HG02610 (cell line): ENCODE measurements at regions not wholly inside any gene's neighbourhood (a gene's known extent, or its start where the extent isn't known, plus 50 kb on each side); places are given as distances from the start of the nearest gene placed in this dataset.
"Not testable (repeated sequence)": the region's sequence is repeated elsewhere in the genome, so short reads cannot be mapped to it uniquely, and the experiment has no call there.

Experiments
- ATAC-seq: cut with Tn5 transposase; IDR thresholded peaks from one replicate; pipeline ENCODE4 v1.9.1; 2021; ENCODE audit warnings: mild to moderate bottlenecking, moderate library complexity; ENCODE audit not compliant: unreplicated experiment

- not testable (repeated sequence) for ATAC-seq
Measured at GRCh38 chr12:124070394-124071074, 97.5 kb downstream of the ZNF664 start.

- no peak for ATAC-seq
Measured at GRCh38 chr12:124071075-124071443, 98.0 kb downstream of the ZNF664 start.

- no peak for ATAC-seq
Measured at GRCh38 chr12:124073356-124074035, 100.5 kb downstream of the ZNF664 start.

- ATAC-seq = no peak
Measured at GRCh38 chr12:124075841-124076240, 102.8 kb downstream of the ZNF664 start.

- no peak for ATAC-seq
Measured at GRCh38 chr12:124077701-124078100, 104.7 kb downstream of the ZNF664 start.

GRCh38 chr12:124078800-124079199 is 105.8 kb downstream of the ZNF664 start:
- no peak for ATAC-seq

- no peak for ATAC-seq
Measured at GRCh38 chr12:124080649-124081048, 107.6 kb downstream of the ZNF664 start.

- ATAC-seq = no peak
Measured at GRCh38 chr12:124082012-124082411, 109.0 kb downstream of the ZNF664 start.

- ATAC-seq = no peak
Measured at GRCh38 chr12:124082687-124083086, 109.7 kb downstream of the ZNF664 start.

GRCh38 chr12:124083708-124084107 is 110.7 kb downstream of the ZNF664 start:
- ATAC-seq = no peak

- ATAC-seq = no peak
Measured at GRCh38 chr12:124085419-124086296, 112.6 kb downstream of the ZNF664 start.

- ATAC-seq = no peak
Measured at GRCh38 chr12:124086299-124086898, 113.4 kb downstream of the ZNF664 start.

GRCh38 chr12:124087266-124088051 is 114.4 kb downstream of the ZNF664 start:
- no peak for ATAC-seq

GRCh38 chr12:124088217-124088907 is 115.3 kb downstream of the ZNF664 start:
- no peak for ATAC-seq

GRCh38 chr12:124089181-124089914 is 116.3 kb downstream of the ZNF664 start:
- not testable (repeated sequence) for ATAC-seq

GRCh38 chr12:124091835-124092234 is 118.8 kb downstream of the ZNF664 start:
- no peak for ATAC-seq

- not testable (repeated sequence) for ATAC-seq
Measured at GRCh38 chr12:124092532-124092931, 119.5 kb downstream of the ZNF664 start.

- ATAC-seq = no peak
Measured at GRCh38 chr12:124093297-124093696, 120.3 kb downstream of the ZNF664 start.

GRCh38 chr12:124094188-124094587 is 121.2 kb downstream of the ZNF664 start:
- ATAC-seq = no peak
